A673 (cell line): ENCODE measurements at regions not wholly inside any gene's neighbourhood (a gene's known extent, or its start where the extent isn't known, plus 50 kb on each side); places are given as distances from the start of the nearest gene placed in this dataset.

Experiments used
- BruUV-seq: library from RNA; stranded (reverse); fragments of 400-500 nt; replicated peaks from 2 replicates; lab custom pipeline; 2021; lab: Mats Ljungman, UMichigan
- CTCF ChIA-PET: fragments of 300-600 bp; sonication (Branson Sonifier 250); formaldehyde crosslinking; loops from one replicate; lab custom pipeline; 2022; ENCODE audit warnings: antibody characterized with exemption; lab: Charles Lee
- POLR2A ChIA-PET: fragments of 300-600 bp; sonication (Branson Sonifier 250); formaldehyde crosslinking; loops from one replicate; lab custom pipeline; 2022; ENCODE audit warnings: antibody characterized with exemption; ENCODE audit not compliant: low non-redundant PET; lab: Charles Lee
- DNase-seq: peaks from one replicate; pipeline ENCODE4 v3.0.0-alpha.2; 2015; ENCODE audit warnings: low spot score
- H3K27ac ChIP-seq: fragments of 200-600 bp; sonication (generic); 2 replicates; pipeline ENCODE4 v1.5.1; 2016; ENCODE audit warnings: mixed run types, low read depth, mild to moderate bottlenecking, mixed read lengths, antibody characterized with exemption, low read length; ENCODE audit not compliant: poor library complexity, severe bottlenecking
- H3K27me3 ChIP-seq: fragments of 200-600 bp; sonication (generic); replicated peaks from 2 replicates; pipeline ENCODE4 v1.6.1; 2017; ENCODE audit warnings: mixed run types, low read depth, mild to moderate bottlenecking, mixed read lengths, antibody characterized with exemption, low read length; ENCODE audit not compliant: insufficient read depth, poor library complexity
- H3K36me3 ChIP-seq: fragments of 200-600 bp; sonication (generic); 2 replicates; pipeline ENCODE4 v1.6.1; 2016; ENCODE audit warnings: mixed run types, mild to moderate bottlenecking, mixed read lengths, antibody characterized with exemption, low read length; ENCODE audit not compliant: insufficient read depth, poor library complexity, severe bottlenecking
- H3K4me1 ChIP-seq: fragments of 200-600 bp; sonication (generic); 2 replicates; pipeline ENCODE4 v1.6.1; 2017; ENCODE audit warnings: mixed run types, mild to moderate bottlenecking, mixed read lengths, antibody characterized with exemption, low read length; ENCODE audit not compliant: insufficient read depth, poor library complexity, severe bottlenecking
- H3K4me3 ChIP-seq: fragments of 200-600 bp; sonication (generic); 2 replicates; pipeline ENCODE4 v1.5.1; 2016; ENCODE audit warnings: low read depth, mixed run types, mild to moderate bottlenecking, mixed read lengths, low read length; ENCODE audit not compliant: poor library complexity, severe bottlenecking
- H3K9me3 ChIP-seq: fragments of 200-600 bp; sonication (generic); 2 replicates; pipeline ENCODE4 v1.6.1; 2016; ENCODE audit warnings: mixed run types, low read depth, mild to moderate bottlenecking, mixed read lengths, antibody characterized with exemption, low read length; ENCODE audit not compliant: poor library complexity, severe bottlenecking
- CTCF ChIP-seq: fragments of 300-800, 200-600 bp; sonication (generic); conservative IDR thresholded peaks from 2 replicates; pipeline ENCODE4 v1.5.1; 2017; ENCODE audit warnings: low read depth, mild to moderate bottlenecking, antibody characterized with exemption, low read length, moderate library complexity, mixed read lengths
- EZH2 ChIP-seq: fragments of 200-600 bp; sonication (generic); IDR thresholded peaks from 2 replicates; pipeline ENCODE4 v1.6.1; 2017; ENCODE audit warnings: borderline replicate concordance, low read depth, mild to moderate bottlenecking, mixed read lengths, antibody characterized with exemption, low read length; ENCODE audit not compliant: poor library complexity, severe bottlenecking
- intact Hi-C: fragments of 100-400 bp; cut with micrococcal nuclease; formaldehyde crosslinking; loops from one replicate; pipeline ENCODE4 v1.10.0; 2022; ENCODE audit not compliant: unreplicated experiment

GRCh38 chr6:159331451-159331850, 162.3 kb downstream of the FNDC1 start:
- Histone ChIP-seq H3K4me1 (no peaks in the 10 kb centered on the region), H3K27ac (no peak overlapping the region), H3K4me3 (no peak overlapping the region), H3K36me3 (no peaks in the 10 kb centered on the region), H3K9me3 (no peaks in the 10 kb centered on the region), H3K27me3 (no peaks in the 10 kb centered on the region)
- ChIA-PET POLR2A (no interaction called here), CTCF (no interaction called here)
- no peak for TF ChIP-seq EZH2
- no peak for TF ChIP-seq CTCF
- BruUV-seq = no TSS peak
- DNase-seq = no peak
- intact Hi-C loops = no loop called here

GRCh38 chr6:159329081-159329480, 159.9 kb downstream of the FNDC1 start:
- Histone ChIP-seq H3K9me3 (no peaks in the 10 kb centered on the region), H3K4me1 (no peaks in the 10 kb centered on the region), H3K4me3 (no peak overlapping the region), H3K36me3 (no peaks in the 10 kb centered on the region), H3K27me3 (no peaks in the 10 kb centered on the region), H3K27ac (no peak overlapping the region)
- no peak for TF ChIP-seq EZH2
- no peak for TF ChIP-seq CTCF
- ChIA-PET POLR2A (no interaction called here), CTCF (no interaction called here)
- no TSS peak for BruUV-seq
- intact Hi-C loops = no loop called here
- DNase-seq = no peak

- Histone ChIP-seq H3K9me3 (no peaks in the 10 kb centered on the region), H3K4me1 (no peaks in the 10 kb centered on the region), H3K36me3 (no peaks in the 10 kb centered on the region), H3K27ac (no peak overlapping the region), H3K27me3 (no peaks in the 10 kb centered on the region), H3K4me3 (no peak overlapping the region)
- no TSS peak for BruUV-seq
- CTCF ChIA-PET = no interaction called here
- DNase-seq = no peak
- POLR2A ChIA-PET = no interaction called here
- intact Hi-C loops = no loop called here
- no peak for TF ChIP-seq EZH2
- TF ChIP-seq CTCF = no peak
Observed at GRCh38 chr6:159328052-159328451, 158.9 kb downstream of the FNDC1 start.
